Prostate gland (tissue), 2 donors: ENCODE measurements at regions not wholly inside any gene's neighbourhood (a gene's known extent, or its start where the extent isn't known, plus 50 kb on each side); places are given as distances from the start of the nearest gene placed in this dataset.

Experiments
- POLR2A ChIP-seq: fragments of 450-650 bp; IDR thresholded peaks from one replicate; pipeline ENCODE4 v1.6.1; 2016; ENCODE audit warnings: antibody characterized with exemption, mild to moderate bottlenecking
- POLR2AphosphoS5 ChIP-seq: sonication (generic); formaldehyde crosslinking; IDR thresholded peaks from one replicate; pipeline ENCODE4 v1.6.1; 2017; ENCODE audit warnings: antibody characterized with exemption
- TF ChIP-seq, protein P1 (sequence below), 4 experiments: fragments of 200-600 bp in 2 of 4; fragments of 450-650 bp in 2 of 4; sonication (generic) in 2 of 4; IDR thresholded peaks; 1 replicate in 3 of 4; 2 replicates in 1 of 4; pipeline ENCODE4 v1.5.1; 2016 to 2019; ENCODE audit warnings: antibody characterized with exemption in 4 of 4, mild to moderate bottlenecking in 2 of 4, moderate library complexity in 2 of 4

DNA sequence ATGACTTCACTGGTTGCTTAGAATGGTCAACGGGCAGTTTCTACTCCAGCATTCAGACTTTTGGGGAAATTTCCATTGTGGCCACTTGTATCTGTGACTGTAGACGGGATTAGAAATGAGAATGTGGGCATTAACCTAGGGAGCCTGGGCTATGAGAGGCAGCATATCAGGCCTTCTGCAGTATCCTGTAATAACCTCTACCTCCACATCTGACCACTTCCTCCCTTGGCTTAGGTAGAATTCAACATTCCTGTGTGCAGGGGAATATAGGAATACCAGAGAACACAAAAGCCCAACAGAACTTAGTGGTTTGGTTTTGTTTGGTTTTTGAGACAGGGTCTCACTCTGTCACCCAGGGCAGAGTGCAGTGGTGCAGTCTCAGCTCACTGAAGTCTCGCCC, 76.4 kb upstream of the HOXC13 start:
- TF ChIP-seq, protein P1, sequence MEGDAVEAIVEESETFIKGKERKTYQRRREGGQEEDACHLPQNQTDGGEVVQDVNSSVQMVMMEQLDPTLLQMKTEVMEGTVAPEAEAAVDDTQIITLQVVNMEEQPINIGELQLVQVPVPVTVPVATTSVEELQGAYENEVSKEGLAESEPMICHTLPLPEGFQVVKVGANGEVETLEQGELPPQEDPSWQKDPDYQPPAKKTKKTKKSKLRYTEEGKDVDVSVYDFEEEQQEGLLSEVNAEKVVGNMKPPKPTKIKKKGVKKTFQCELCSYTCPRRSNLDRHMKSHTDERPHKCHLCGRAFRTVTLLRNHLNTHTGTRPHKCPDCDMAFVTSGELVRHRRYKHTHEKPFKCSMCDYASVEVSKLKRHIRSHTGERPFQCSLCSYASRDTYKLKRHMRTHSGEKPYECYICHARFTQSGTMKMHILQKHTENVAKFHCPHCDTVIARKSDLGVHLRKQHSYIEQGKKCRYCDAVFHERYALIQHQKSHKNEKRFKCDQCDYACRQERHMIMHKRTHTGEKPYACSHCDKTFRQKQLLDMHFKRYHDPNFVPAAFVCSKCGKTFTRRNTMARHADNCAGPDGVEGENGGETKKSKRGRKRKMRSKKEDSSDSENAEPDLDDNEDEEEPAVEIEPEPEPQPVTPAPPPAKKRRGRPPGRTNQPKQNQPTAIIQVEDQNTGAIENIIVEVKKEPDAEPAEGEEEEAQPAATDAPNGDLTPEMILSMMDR (IDR thresholded peaks at IDR 0.05): no peak
- TF ChIP-seq POLR2AphosphoS5: no peak
- no peak for TF ChIP-seq POLR2A
